HG03045 (cell line): ENCODE measurements at regions not wholly inside any gene's neighbourhood (a gene's known extent, or its start where the extent isn't known, plus 50 kb on each side); places are given as distances from the start of the nearest gene placed in this dataset.

Experiments used
- ATAC-seq: cut with Tn5 transposase; IDR thresholded peaks from one replicate; pipeline ENCODE4 v1.9.1; 2021; ENCODE audit warnings: mild to moderate bottlenecking, moderate library complexity; ENCODE audit not compliant: unreplicated experiment

- no peak for ATAC-seq
These were observed 188.8 kb upstream of the PAPPA start for GRCh38 chr9:115964710-115965347.

- ATAC-seq, result no peak
These were observed 186.9 kb upstream of the PAPPA start for GRCh38 chr9:115966660-115967059.

GRCh38 chr9:115969096-115969495 is 184.5 kb upstream of the PAPPA start:
- ATAC-seq, result no peak

GRCh38 chr9:115972362-115972761 is 181.2 kb upstream of the PAPPA start:
- no peak for ATAC-seq

- ATAC-seq, result no peak
These were observed 180.6 kb upstream of the PAPPA start for GRCh38 chr9:115972843-115973595.

- no peak for ATAC-seq
These were observed 176.8 kb upstream of the PAPPA start for GRCh38 chr9:115976781-115977180.

- no peak for ATAC-seq
These were observed 175.5 kb upstream of the PAPPA start for GRCh38 chr9:115978091-115978490.

GRCh38 chr9:115978659-115979096 is 174.9 kb upstream of the PAPPA start:
- ATAC-seq, result no peak

- ATAC-seq, result no peak
These were observed 173.5 kb upstream of the PAPPA start for GRCh38 chr9:115980054-115980453.

- no peak for ATAC-seq
These were observed 173.1 kb upstream of the PAPPA start for GRCh38 chr9:115980502-115980901.

- ATAC-seq, result no peak
These were observed 172.6 kb upstream of the PAPPA start for GRCh38 chr9:115980976-115981375.

GRCh38 chr9:115983366-115983765 is 170.2 kb upstream of the PAPPA start:
- no peak for ATAC-seq

- ATAC-seq, result no peak
These were observed 167.9 kb upstream of the PAPPA start for GRCh38 chr9:115985657-115986056.

- ATAC-seq, result no peak
These were observed 167.1 kb upstream of the PAPPA start for GRCh38 chr9:115986508-115986907.

- ATAC-seq, result no peak
These were observed 164.9 kb upstream of the PAPPA start for GRCh38 chr9:115988701-115989100.

GRCh38 chr9:115989831-115990230 is 163.8 kb upstream of the PAPPA start:
- no peak for ATAC-seq

GRCh38 chr9:115992834-115993233 is 160.8 kb upstream of the PAPPA start:
- ATAC-seq, result no peak

- no peak for ATAC-seq
These were observed 155.7 kb upstream of the PAPPA start for GRCh38 chr9:115997923-115998322.

GRCh38 chr9:115998666-115999065 is 154.9 kb upstream of the PAPPA start:
- no peak for ATAC-seq

- no peak for ATAC-seq
These were observed 154.1 kb upstream of the PAPPA start for GRCh38 chr9:115999498-115999897.

- no peak for ATAC-seq
These were observed 152.8 kb upstream of the PAPPA start for GRCh38 chr9:116000748-116001329.

GRCh38 chr9:116002181-116002580 is 151.4 kb upstream of the PAPPA start:
- ATAC-seq, result no peak
